ENCODE measurements at regions not wholly inside any gene's neighbourhood (a gene's known extent, or its start where the extent isn't known, plus 50 kb on each side); places are given as distances from the start of the nearest gene placed in this dataset.

- TF ChIP-seq POLR2A (IDR thresholded peaks at IDR 0.05; ENCODE audit: low read length) = no peak
- no peak for TF ChIP-seq GATA1 (IDR thresholded peaks at IDR 0.05; ENCODE audit: low read depth, low read length)
Measured at GRCh38 chr13:40077396-40078027, 422.1 kb downstream of the COG6 start.

Data from erythroblast (primary cell).